ENCODE measurements at regions not wholly inside any gene's neighbourhood (a gene's known extent, or its start where the extent isn't known, plus 50 kb on each side); places are given as distances from the start of the nearest gene placed in this dataset.

DNA sequence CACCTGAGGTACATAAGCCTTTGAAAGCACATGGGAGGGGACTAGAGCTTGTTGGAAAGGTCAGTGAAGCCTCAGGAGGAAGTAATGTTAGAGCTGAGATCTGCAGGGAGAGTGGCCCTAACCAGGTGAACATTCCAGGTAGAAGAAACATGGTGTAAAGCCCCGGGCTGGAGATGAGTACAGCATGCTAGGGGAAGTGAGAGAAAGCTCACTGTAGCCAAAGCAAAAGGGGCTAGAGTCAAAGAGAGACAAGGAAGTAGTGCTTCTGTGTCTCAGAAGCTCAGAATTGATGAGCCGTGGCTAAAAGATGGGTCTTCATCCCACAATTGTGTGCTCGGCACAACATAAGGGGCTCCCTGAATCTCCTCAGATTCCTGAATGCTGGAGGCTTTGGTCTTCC is 481.8 kb downstream of the XYLT1 start:
- TF ChIP-seq, protein P1, sequence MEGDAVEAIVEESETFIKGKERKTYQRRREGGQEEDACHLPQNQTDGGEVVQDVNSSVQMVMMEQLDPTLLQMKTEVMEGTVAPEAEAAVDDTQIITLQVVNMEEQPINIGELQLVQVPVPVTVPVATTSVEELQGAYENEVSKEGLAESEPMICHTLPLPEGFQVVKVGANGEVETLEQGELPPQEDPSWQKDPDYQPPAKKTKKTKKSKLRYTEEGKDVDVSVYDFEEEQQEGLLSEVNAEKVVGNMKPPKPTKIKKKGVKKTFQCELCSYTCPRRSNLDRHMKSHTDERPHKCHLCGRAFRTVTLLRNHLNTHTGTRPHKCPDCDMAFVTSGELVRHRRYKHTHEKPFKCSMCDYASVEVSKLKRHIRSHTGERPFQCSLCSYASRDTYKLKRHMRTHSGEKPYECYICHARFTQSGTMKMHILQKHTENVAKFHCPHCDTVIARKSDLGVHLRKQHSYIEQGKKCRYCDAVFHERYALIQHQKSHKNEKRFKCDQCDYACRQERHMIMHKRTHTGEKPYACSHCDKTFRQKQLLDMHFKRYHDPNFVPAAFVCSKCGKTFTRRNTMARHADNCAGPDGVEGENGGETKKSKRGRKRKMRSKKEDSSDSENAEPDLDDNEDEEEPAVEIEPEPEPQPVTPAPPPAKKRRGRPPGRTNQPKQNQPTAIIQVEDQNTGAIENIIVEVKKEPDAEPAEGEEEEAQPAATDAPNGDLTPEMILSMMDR (IDR thresholded peaks at IDR 0.05) = no peak
- no peak for TF ChIP-seq POLR2A (IDR thresholded peaks at IDR 0.05)
- H3K27ac ChIP-seq = no peak overlapping the region
- H3K4me1 ChIP-seq = no peaks in the 10 kb centered on the region
- no peaks in the 10 kb centered on the region for H3K36me3 ChIP-seq (ENCODE audit: low read depth, missing control alignments)
- no peaks in the 10 kb centered on the region for H3K9me3 ChIP-seq
- DNase-seq = no peak
- intact Hi-C loops (cut with DNase I; ENCODE audit: low total_unique reads) = no loop called here
- H3K4me3 ChIP-seq = no peak overlapping the region
- no peaks in the 10 kb centered on the region for H3K27me3 ChIP-seq
- 74 to 86% methylated on average over 3 of the region's 3 CpGs for WGBS, 2 donors

DNA sequence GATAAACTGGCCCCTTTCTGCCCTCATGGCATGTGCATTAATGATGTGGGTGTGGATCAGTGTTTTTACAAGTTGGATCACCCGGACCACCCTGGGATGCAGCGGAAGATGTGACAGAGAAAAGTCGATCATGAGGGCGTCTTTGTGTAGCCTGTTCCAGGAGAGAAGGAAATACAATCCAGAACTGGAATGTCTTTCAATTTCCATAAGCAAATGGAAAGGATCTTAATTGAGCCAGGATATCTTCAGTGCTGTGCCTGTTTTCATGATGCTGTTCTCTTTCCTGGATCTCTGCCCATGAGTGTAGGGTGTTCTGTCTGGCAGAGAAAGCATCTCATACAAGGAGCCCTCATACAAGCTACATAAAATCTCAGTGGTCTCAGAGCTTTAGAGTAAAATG is 481.4 kb downstream of the XYLT1 start:
- no peak for DNase-seq
- Histone ChIP-seq H3K9me3 (no peaks in the 10 kb centered on the region), H3K4me3 (no peak overlapping the region), H3K27me3 (no peaks in the 10 kb centered on the region), H3K4me1 (no peaks in the 10 kb centered on the region), H3K36me3 (ENCODE audit: low read depth, missing control alignments) (no peaks in the 10 kb centered on the region), H3K27ac (no peak overlapping the region)
- intact Hi-C loops (cut with DNase I; ENCODE audit: low total_unique reads) = no loop called here
- TF ChIP-seq, protein P1 (IDR thresholded peaks at IDR 0.05) = no peak
- TF ChIP-seq POLR2A (IDR thresholded peaks at IDR 0.05) = no peak
- WGBS, 2 donors = 84 to 89% methylated on average over 4 of the region's 4 CpGs

DNA sequence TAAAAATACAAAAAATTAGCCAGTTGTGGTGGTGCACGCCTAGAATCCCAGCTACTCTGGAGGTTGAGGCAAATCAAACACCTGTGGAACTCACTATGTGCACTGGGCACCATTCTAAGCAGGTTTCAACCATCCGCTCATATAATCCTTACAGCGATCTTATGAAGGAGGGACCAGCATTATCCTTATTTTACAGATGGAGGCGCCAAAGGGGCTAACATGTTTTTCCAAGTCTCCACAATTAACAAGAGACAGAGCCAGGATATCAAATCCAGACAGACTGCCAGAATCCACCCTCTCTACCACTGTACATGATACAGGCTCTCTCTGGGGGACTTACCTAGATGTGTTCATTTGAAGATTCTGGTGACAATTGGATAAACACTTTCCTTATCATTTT is 479.0 kb downstream of the XYLT1 start:
- no peak overlapping the region for H3K27ac ChIP-seq
- DNase-seq = no peak
- intact Hi-C loops (cut with DNase I; ENCODE audit: low total_unique reads) = no loop called here
- no peaks in the 10 kb centered on the region for H3K9me3 ChIP-seq
- 91 to 97% methylated on average over 4 of the region's 4 CpGs for WGBS, 2 donors
- H3K27me3 ChIP-seq = no peaks in the 10 kb centered on the region
- TF ChIP-seq, protein P1 (IDR thresholded peaks at IDR 0.05) = no peak
- no peak for TF ChIP-seq POLR2A (IDR thresholded peaks at IDR 0.05)
- no peak overlapping the region for H3K4me3 ChIP-seq
- H3K36me3 ChIP-seq (ENCODE audit: low read depth, missing control alignments) = no peaks in the 10 kb centered on the region
- no peaks in the 10 kb centered on the region for H3K4me1 ChIP-seq

DNA sequence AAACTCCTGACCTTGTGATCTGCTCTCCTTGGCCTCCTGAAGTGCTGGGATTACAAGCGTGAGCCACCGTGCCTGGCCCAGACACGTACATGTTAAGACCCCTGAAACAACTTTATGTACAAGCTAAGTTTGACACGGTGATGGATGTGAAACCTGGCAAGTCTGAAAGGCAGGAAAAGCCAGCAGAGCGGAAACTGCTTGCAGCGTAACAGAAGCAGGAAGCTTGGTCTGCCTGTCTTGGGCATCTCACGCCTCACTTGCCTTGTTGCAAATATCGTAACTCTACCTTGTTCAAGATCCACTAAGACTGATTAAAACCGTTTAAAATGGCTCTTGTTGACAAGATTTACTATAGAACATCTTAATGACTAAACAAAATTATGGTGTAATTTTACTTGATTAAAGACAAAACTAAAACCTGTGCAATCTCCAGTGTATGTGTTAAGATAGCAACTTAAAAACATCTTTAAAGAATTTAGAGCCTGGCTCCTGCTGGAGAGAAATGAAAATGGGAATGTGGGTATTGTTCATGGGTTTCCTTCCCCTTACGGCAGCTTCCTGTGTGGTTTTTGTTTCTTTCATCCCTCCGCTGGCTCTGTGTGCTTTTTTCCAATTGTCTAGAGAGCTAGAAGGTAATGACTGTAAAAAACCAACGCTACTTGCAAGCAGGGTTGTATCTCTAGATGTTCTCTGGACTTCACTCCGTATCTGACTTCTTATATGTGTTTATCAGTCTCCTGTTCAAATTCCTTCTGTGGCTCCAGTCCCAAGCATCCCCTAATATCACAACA is 477.6 kb downstream of the XYLT1 start:
- DNase-seq = no peak
- no peaks in the 10 kb centered on the region for H3K27me3 ChIP-seq
- no peak overlapping the region for H3K4me3 ChIP-seq
- H3K4me1 ChIP-seq = no peaks in the 10 kb centered on the region
- no peak overlapping the region for H3K27ac ChIP-seq
- no peaks in the 10 kb centered on the region for H3K36me3 ChIP-seq (ENCODE audit: low read depth, missing control alignments)
- intact Hi-C loops (cut with DNase I; ENCODE audit: low total_unique reads) = no loop called here
- H3K9me3 ChIP-seq = no peaks in the 10 kb centered on the region
- TF ChIP-seq, protein P1 (IDR thresholded peaks at IDR 0.05) = no peak
- TF ChIP-seq POLR2A (IDR thresholded peaks at IDR 0.05) = no peak
- 52 to 56% methylated on average over 13 of the region's 13 CpGs for whole genome bisulfite sequencing, 2 donors

DNA sequence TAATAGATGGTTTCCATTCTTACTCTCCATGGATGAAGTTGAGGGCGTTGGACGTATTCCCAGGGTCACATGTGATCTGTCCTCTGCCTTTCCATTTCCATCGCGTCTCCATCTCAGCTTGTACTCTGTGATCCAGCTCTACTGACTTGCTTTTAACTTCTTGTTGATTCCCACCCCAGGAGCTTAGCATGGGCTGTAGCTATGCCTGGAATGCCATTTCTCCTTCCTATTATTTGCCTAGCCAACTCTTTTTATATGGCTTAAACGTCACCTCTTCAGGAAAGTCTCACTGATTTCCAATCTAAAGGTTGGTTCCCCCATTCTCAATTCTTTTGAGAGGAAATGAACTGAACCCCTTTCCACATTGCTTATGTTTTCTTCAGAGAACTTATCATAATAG is 475.9 kb downstream of the XYLT1 start:
- TF ChIP-seq, protein P1 (IDR thresholded peaks at IDR 0.05) = no peak
- TF ChIP-seq POLR2A (IDR thresholded peaks at IDR 0.05) = no peak
- no peak overlapping the region for H3K4me3 ChIP-seq
- WGBS, 2 donors = 79 to 84% methylated on average over 5 of the region's 5 CpGs
- no peaks in the 10 kb centered on the region for H3K27me3 ChIP-seq
- DNase-seq = no peak
- intact Hi-C loops (cut with DNase I; ENCODE audit: low total_unique reads) = no loop called here
- no peaks in the 10 kb centered on the region for H3K4me1 ChIP-seq
- H3K27ac ChIP-seq = no peak overlapping the region
- H3K9me3 ChIP-seq = no peaks in the 10 kb centered on the region
- H3K36me3 ChIP-seq (ENCODE audit: low read depth, missing control alignments) = no peaks in the 10 kb centered on the region

All from testis (tissue), 2 donors.